ENCODE measurements at regions not wholly inside any gene's neighbourhood (a gene's known extent, or its start where the extent isn't known, plus 50 kb on each side); places are given as distances from the start of the nearest gene placed in this dataset.

DNA sequence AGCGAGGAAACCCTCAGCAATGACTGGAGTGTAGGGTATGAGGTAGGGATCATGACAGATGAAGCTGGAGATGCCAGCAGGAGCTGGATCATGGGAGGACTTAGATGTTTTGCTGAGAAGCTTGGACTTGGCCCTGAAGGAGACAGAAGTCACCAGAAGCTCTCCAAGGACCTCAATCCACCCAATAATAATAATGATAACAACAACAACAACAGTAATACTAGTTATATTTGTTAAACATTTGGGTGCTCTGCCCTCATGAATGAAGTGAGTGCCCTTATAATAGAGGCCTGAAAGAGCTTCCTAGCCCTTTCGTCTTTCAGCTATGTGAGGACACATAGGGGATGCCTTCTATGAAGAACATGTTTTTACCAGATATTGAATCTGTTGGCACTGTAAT is 163.9 kb downstream of the DDX1 start:
- ATAC-seq (ENCODE audit: low read depth) (no peak), DNase-seq (no peak)
- Mint-ChIP-seq H3K36me3 (ENCODE audit: low read depth) (no peaks in the 10 kb centered on the region), H3K4me1 (no peaks in the 10 kb centered on the region), H3K4me3 (no peak overlapping the region), H3K9me3 (no peaks in the 10 kb centered on the region), H3K27ac (no peak overlapping the region), H3K27me3 (no peaks in the 10 kb centered on the region)
- ChIA-PET CTCF (no interaction called here), POLR2A (no interaction called here)
- intact Hi-C loops (cut with micrococcal nuclease), result no loop called here
- TF ChIP-seq, protein P1, sequence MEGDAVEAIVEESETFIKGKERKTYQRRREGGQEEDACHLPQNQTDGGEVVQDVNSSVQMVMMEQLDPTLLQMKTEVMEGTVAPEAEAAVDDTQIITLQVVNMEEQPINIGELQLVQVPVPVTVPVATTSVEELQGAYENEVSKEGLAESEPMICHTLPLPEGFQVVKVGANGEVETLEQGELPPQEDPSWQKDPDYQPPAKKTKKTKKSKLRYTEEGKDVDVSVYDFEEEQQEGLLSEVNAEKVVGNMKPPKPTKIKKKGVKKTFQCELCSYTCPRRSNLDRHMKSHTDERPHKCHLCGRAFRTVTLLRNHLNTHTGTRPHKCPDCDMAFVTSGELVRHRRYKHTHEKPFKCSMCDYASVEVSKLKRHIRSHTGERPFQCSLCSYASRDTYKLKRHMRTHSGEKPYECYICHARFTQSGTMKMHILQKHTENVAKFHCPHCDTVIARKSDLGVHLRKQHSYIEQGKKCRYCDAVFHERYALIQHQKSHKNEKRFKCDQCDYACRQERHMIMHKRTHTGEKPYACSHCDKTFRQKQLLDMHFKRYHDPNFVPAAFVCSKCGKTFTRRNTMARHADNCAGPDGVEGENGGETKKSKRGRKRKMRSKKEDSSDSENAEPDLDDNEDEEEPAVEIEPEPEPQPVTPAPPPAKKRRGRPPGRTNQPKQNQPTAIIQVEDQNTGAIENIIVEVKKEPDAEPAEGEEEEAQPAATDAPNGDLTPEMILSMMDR (IDR thresholded peaks at IDR 0.05), result no peak

DNA sequence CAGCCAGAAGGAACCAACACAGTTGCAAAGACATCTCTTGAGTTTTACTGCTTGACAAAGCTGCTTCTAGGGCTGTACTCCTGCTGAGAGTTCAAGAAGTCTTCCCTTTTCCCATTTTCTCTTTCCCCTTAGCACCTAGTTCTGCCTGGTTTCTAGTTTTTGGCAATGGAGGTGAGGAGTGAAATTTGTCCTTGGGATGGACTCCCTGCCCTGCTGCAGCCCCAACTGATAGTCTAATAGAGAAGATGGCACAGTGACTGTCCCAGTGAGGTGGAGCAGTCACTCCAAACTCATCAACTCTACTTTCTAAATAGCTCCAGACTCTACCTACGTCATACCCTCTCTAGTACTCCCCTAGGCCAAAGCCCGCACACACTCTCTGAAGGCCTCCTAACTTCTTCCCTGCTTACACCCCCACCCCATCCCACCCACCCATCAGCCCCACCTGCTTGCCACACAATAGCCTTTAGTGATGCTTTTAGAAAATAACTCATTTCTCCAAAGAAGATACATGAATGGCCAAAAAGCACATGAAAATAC is 164.4 kb downstream of the DDX1 start:
- ChIA-PET CTCF (no interaction called here), POLR2A (no interaction called here)
- TF ChIP-seq, protein P1 (IDR thresholded peaks at IDR 0.05), result no peak
- H3K27me3 Mint-ChIP-seq, result no peaks in the 10 kb centered on the region
- no peak overlapping the region for H3K27ac Mint-ChIP-seq
- no peak for DNase-seq
- H3K4me3 Mint-ChIP-seq, result no peak overlapping the region
- no peaks in the 10 kb centered on the region for H3K4me1 Mint-ChIP-seq
- no peaks in the 10 kb centered on the region for H3K36me3 Mint-ChIP-seq (ENCODE audit: low read depth)
- intact Hi-C loops (cut with micrococcal nuclease), result no loop called here
- no peak for ATAC-seq (ENCODE audit: low read depth)
- no peaks in the 10 kb centered on the region for H3K9me3 Mint-ChIP-seq

DNA sequence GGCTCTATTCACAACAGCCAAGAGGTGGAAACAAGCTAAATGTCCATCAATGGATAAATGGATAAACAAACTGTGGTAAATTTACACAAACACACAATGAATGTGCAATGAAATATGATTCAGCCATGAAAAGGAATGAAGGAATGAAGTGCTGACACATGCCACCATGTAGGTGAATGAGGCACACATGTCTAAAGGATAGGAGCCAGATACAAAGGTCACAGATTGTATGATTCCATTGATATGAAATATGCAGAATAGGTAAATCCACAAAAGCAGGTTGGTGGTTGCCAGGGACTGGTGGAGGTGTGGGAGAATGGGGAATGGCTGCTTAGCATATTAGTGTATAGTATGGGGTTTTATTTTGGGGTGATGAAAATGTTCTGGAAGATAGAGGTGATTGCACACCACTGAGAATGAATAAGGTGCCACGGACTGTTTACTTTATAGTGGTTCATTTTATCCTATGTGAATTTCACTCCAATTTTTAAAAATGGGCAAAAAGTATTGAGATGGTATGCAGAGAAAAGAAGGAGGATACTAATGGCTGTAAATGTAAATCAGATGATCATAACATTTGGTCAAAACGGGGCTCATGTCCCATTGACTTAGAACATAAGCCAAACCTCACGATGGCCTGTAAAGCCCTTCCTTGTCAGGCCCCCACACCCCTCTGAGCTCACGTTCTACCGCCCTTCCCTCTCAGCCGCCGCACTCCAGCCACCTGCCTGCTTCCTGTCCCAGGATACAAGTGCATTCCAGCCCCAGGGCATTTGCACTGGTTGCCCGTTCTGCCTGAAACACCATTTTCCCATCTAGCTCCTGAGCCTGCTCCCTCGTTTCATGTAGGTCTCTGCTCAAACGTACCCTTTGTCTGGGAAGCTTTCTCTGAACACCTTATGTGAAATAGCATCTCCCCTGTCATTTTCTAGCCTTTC is 165.5 kb downstream of the DDX1 start:
- TF ChIP-seq, protein P1 (IDR thresholded peaks at IDR 0.05), result no peak
- intact Hi-C loops (cut with micrococcal nuclease), result no loop called here
- peaks cover 4% of the 10 kb centered on the region for H3K27me3 Mint-ChIP-seq
- H3K27ac Mint-ChIP-seq, result no peak overlapping the region
- no peak for DNase-seq
- H3K4me1 Mint-ChIP-seq, result no peaks in the 10 kb centered on the region
- no peak overlapping the region for H3K4me3 Mint-ChIP-seq
- no peak for ATAC-seq (ENCODE audit: low read depth)
- CTCF ChIA-PET, result no interaction called here
- POLR2A ChIA-PET, result no interaction called here
- H3K9me3 Mint-ChIP-seq, result no peaks in the 10 kb centered on the region
- no peaks in the 10 kb centered on the region for H3K36me3 Mint-ChIP-seq (ENCODE audit: low read depth)

DNA sequence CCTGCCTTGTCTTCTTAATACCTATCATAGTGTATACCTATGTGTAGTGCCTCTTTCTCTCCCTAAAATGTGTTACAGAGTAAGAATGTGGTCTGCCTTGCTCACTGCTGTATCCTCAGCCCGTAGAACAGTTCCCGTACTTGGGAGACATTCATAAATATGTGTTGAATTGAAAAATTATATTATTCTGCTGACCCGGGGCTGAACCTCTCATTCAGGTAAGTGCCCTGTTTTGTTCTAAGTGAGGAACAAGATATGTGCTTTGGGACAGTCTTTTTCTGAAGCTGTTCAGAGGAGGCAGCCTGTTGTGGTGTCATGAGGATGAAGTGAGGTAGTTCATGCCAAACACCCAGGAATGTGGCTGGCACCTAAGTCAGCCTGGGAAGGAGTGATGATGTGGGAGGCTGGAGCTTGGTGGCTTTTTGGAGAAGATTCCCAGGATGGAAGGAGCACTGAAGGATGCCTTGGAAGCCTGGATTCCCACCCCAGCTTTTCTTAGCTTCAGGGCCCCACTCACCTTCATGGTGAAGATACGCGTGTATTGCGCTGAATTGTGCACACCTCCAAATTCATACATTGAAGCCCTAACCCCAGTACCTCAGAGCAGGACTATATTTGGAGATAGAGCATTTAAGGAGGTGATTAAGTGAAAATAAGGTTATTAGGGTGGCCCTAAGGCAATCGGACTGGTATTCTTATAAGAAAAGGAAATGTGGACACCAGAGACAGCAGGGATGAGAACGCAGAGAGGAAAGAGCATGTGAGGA is 166.3 kb downstream of the DDX1 start:
- POLR2A ChIA-PET, result no interaction called here
- ATAC-seq (ENCODE audit: low read depth) (no peak), DNase-seq (no peak)
- Mint-ChIP-seq H3K27ac (no peak overlapping the region), H3K27me3 (peaks cover 4% of the 10 kb centered on the region), H3K4me1 (no peaks in the 10 kb centered on the region), H3K36me3 (ENCODE audit: low read depth) (no peaks in the 10 kb centered on the region), H3K9me3 (no peaks in the 10 kb centered on the region), H3K4me3 (no peak overlapping the region)
- CTCF ChIA-PET, result no interaction called here
- TF ChIP-seq, protein P1 (IDR thresholded peaks at IDR 0.05), result no peak
- intact Hi-C loops (cut with micrococcal nuclease), result no loop called here

DNA sequence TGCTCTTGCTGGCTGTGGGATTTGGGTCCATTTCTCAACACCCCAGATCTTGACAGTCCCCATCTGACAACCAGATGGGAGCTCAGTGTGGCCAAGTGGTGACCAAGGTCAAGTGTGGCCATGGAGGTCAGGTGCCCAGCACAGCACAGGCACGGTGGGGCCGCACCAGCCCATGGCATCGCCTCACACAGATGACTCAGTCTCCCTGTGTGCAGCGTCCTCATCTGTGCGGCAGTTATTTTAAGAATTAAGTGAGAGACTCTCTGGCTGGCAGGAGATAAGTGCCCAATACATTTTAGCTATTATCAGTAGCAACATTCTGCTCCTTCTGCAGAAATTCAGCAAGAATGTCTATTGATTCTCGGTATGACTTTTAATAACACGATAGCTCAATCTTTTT is 167.2 kb downstream of the DDX1 start:
- H3K36me3 Mint-ChIP-seq (ENCODE audit: low read depth), result no peaks in the 10 kb centered on the region
- TF ChIP-seq, protein P1 (IDR thresholded peaks at IDR 0.05), result no peak
- ChIA-PET CTCF (no interaction called here), POLR2A (no interaction called here)
- intact Hi-C loops (cut with micrococcal nuclease), result no loop called here
- H3K27me3 Mint-ChIP-seq, result peaks cover 4% of the 10 kb centered on the region
- H3K4me1 Mint-ChIP-seq, result no peaks in the 10 kb centered on the region
- H3K4me3 Mint-ChIP-seq, result no peak overlapping the region
- H3K27ac Mint-ChIP-seq, result no peak overlapping the region
- no peaks in the 10 kb centered on the region for H3K9me3 Mint-ChIP-seq
- DNase-seq, result no peak
- ATAC-seq (ENCODE audit: low read depth), result no peak

Data from activated B cell treated with CpG ODN at 0.5 μM for 24 hours (primary cell).